Neural progenitor cell (in vitro differentiated cells): ENCODE measurements at regions not wholly inside any gene's neighbourhood (a gene's known extent, or its start where the extent isn't known, plus 50 kb on each side); places are given as distances from the start of the nearest gene placed in this dataset.

Experiments
- DNase-seq: peaks from one replicate; pipeline ENCODE4 v3.0.0-alpha.2; 2016; ENCODE audit warnings: low spot score
- H2AFZ ChIP-seq: fragments of 200-600 bp; sonication (generic); replicated peaks from 2 replicates; pipeline ENCODE4 v1.6.1; 2016; ENCODE audit warnings: antibody characterized with exemption
- H3F3A ChIP-seq: fragments of 200-600 bp; sonication (generic); 2 replicates; pipeline ENCODE4 v1.6.1; 2016; ENCODE audit warnings: antibody characterized with exemption, low read depth
- H3K27ac ChIP-seq: fragments of 200-600 bp; sonication (generic); 2 replicates; pipeline ENCODE4 v1.5.1; 2016; ENCODE audit warnings: mild to moderate bottlenecking
- H3K27me3 ChIP-seq: fragments of 200-600 bp; sonication (generic); 2 replicates; pipeline ENCODE4 v1.6.1; 2016; ENCODE audit warnings: mild to moderate bottlenecking, moderate library complexity
- H3K36me3 ChIP-seq: fragments of 200-600 bp; sonication (generic); 2 replicates; pipeline ENCODE4 v1.5.1; 2016
- H3K4me1 ChIP-seq: fragments of 200-600 bp; sonication (generic); 2 replicates; pipeline ENCODE4 v1.6.1; 2016; ENCODE audit warnings: mixed run types
- H3K4me2 ChIP-seq: fragments of 200-600 bp; sonication (generic); 2 replicates; pipeline ENCODE4 v1.6.1; 2016
- H3K4me3 ChIP-seq: fragments of 200-600 bp; sonication (generic); 2 replicates; pipeline ENCODE4 v1.5.1; 2016
- H3K79me2 ChIP-seq: fragments of 200-600 bp; sonication (generic); 2 replicates; pipeline ENCODE4 v1.6.1; 2016; ENCODE audit warnings: low read depth
- H3K9ac ChIP-seq: fragments of 200-600 bp; sonication (generic); 2 replicates; pipeline ENCODE4 v1.6.1; 2016
- H3K9me3 ChIP-seq: fragments of 200-600 bp; sonication (generic); 2 replicates; pipeline ENCODE4 v1.5.1; 2016; ENCODE audit warnings: low read depth
- H4K20me1 ChIP-seq: fragments of 200-600 bp; sonication (generic); 2 replicates; pipeline ENCODE4 v1.6.1; 2016; ENCODE audit warnings: low read depth
- H3K27ac Mint-ChIP-seq: 3 replicates; pipeline ENCODE4 v1.8.0; 2021; ENCODE audit warnings: mixed read lengths
- H3K27me3 Mint-ChIP-seq: 2 replicates; pipeline ENCODE4 v1.8.0; 2022; ENCODE audit warnings: low read depth, mild to moderate bottlenecking, inconsistent platforms, moderate library complexity, mixed read lengths; ENCODE audit not compliant: insufficient read depth
- H3K36me3 Mint-ChIP-seq: 3 replicates; pipeline ENCODE4 v1.8.0; 2021; ENCODE audit warnings: mixed read lengths
- H3K4me1 Mint-ChIP-seq: 3 replicates; pipeline ENCODE4 v1.8.0; 2021; ENCODE audit warnings: mixed read lengths
- H3K4me3 Mint-ChIP-seq: 3 replicates; pipeline ENCODE4 v1.8.0; 2021; ENCODE audit warnings: mild to moderate bottlenecking, moderate library complexity, mixed read lengths
- H3K9me3 Mint-ChIP-seq: 3 replicates; pipeline ENCODE4 v1.8.0; 2020; ENCODE audit warnings: mixed read lengths
- CTCF ChIP-seq: fragments of 200-600 bp; sonication (generic); IDR thresholded peaks from 2 replicates; pipeline ENCODE4 v1.5.1; 2017; ENCODE audit warnings: antibody characterized with exemption, mild to moderate bottlenecking
- EZH2 ChIP-seq: fragments of 200-600 bp; sonication (generic); IDR thresholded peaks from 2 replicates; pipeline ENCODE4 v1.6.1; 2017; ENCODE audit warnings: antibody characterized with exemption, mild to moderate bottlenecking, moderate library complexity
- EZH2phosphoT487 ChIP-seq: fragments of 200-600 bp; sonication (generic); IDR thresholded peaks from 2 replicates; pipeline ENCODE4 v1.6.1; 2017; ENCODE audit warnings: antibody characterized with exemption

- H3K4me3 Mint-ChIP-seq = no peak overlapping the region
- no peak for DNase-seq
- Histone ChIP-seq H3K79me2 (no peaks in the 10 kb centered on the region), H3K27me3 (no peaks in the 10 kb centered on the region), H2AFZ (no peak overlapping the region), H3K9ac (no peak overlapping the region), H3F3A (no peaks in the 10 kb centered on the region), H3K36me3 (no peaks in the 10 kb centered on the region), H3K4me2 (no peak overlapping the region), H3K4me3 (no peak overlapping the region), H4K20me1 (no peaks in the 10 kb centered on the region), H3K27ac (no peak overlapping the region), H3K9me3 (no peaks in the 10 kb centered on the region), H3K4me1 (no peaks in the 10 kb centered on the region)
- H3K27me3 Mint-ChIP-seq = peaks cover 3% of the 10 kb centered on the region
- H3K27ac Mint-ChIP-seq = no peak overlapping the region
- no peaks in the 10 kb centered on the region for H3K9me3 Mint-ChIP-seq
- H3K4me1 Mint-ChIP-seq = no peaks in the 10 kb centered on the region
- TF ChIP-seq EZH2 (no peak), CTCF (no peak)
- no peaks in the 10 kb centered on the region for H3K36me3 Mint-ChIP-seq
These were observed 169.6 kb upstream of the GMDS start for GRCh38 chr6:2414885-2415547.

- H3K4me3 ChIP-seq = no peak overlapping the region
- Mint-ChIP-seq H3K9me3 (no peaks in the 10 kb centered on the region), H3K27me3 (peaks cover 3% of the 10 kb centered on the region), H3K36me3 (no peaks in the 10 kb centered on the region), H3K4me3 (no peak overlapping the region), H3K4me1 (no peaks in the 10 kb centered on the region), H3K27ac (no peak overlapping the region)
- no peak overlapping the region for H2AFZ ChIP-seq
- no peak for DNase-seq
- H3K4me2 ChIP-seq = no peak overlapping the region
- no peak overlapping the region for H3K9ac ChIP-seq
- TF ChIP-seq CTCF (no peak), EZH2phosphoT487 (no peak), EZH2 (no peak)
- no peaks in the 10 kb centered on the region for H4K20me1 ChIP-seq
- no peaks in the 10 kb centered on the region for H3K4me1 ChIP-seq
- no peaks in the 10 kb centered on the region for H3F3A ChIP-seq
- H3K36me3 ChIP-seq = no peaks in the 10 kb centered on the region
- no peaks in the 10 kb centered on the region for H3K9me3 ChIP-seq
- H3K27ac ChIP-seq = no peak overlapping the region
- no peaks in the 10 kb centered on the region for H3K27me3 ChIP-seq
- no peaks in the 10 kb centered on the region for H3K79me2 ChIP-seq
These were observed 167.3 kb upstream of the GMDS start for GRCh38 chr6:2412731-2413130.

GRCh38 chr6:2410656-2411380 lies 165.4 kb upstream of the GMDS start:
- H3K4me3 Mint-ChIP-seq = no peak overlapping the region
- no peaks in the 10 kb centered on the region for H3K36me3 Mint-ChIP-seq
- no peak overlapping the region for H3K9ac ChIP-seq
- no peaks in the 10 kb centered on the region for H3K9me3 ChIP-seq
- no peaks in the 10 kb centered on the region for H3K36me3 ChIP-seq
- H3K27ac ChIP-seq = no peak overlapping the region
- no peak overlapping the region for H3K4me3 ChIP-seq
- no peaks in the 10 kb centered on the region for H3K27me3 ChIP-seq
- H3K79me2 ChIP-seq = no peaks in the 10 kb centered on the region
- TF ChIP-seq CTCF = no peak
- no peak for TF ChIP-seq EZH2
- TF ChIP-seq EZH2phosphoT487 = no peak
- no peaks in the 10 kb centered on the region for H4K20me1 ChIP-seq
- H3K9me3 Mint-ChIP-seq = no peaks in the 10 kb centered on the region
- no peaks in the 10 kb centered on the region for H3K4me1 Mint-ChIP-seq
- no peaks in the 10 kb centered on the region for H3K4me1 ChIP-seq
- H3F3A ChIP-seq = no peaks in the 10 kb centered on the region
- H2AFZ ChIP-seq = no peak overlapping the region
- peaks cover 3% of the 10 kb centered on the region for H3K27me3 Mint-ChIP-seq
- no peak for DNase-seq
- H3K4me2 ChIP-seq = no peak overlapping the region
- no peak overlapping the region for H3K27ac Mint-ChIP-seq
